AG04450 (cell line): ENCODE measurements at regions not wholly inside any gene's neighbourhood (a gene's known extent, or its start where the extent isn't known, plus 50 kb on each side); places are given as distances from the start of the nearest gene placed in this dataset.

Experiments
- CTCF ChIA-PET: fragments of 300-600, 350-600 bp; formaldehyde crosslinking; extraction: SDS; loops from one replicate; lab custom pipeline; 2022; ENCODE audit warnings: antibody characterized with exemption, inconsistent platforms; lab: Charles Lee
- POLR2A ChIA-PET: fragments of 350-600 bp; formaldehyde crosslinking; extraction: SDS; loops from one replicate; lab custom pipeline; 2021; ENCODE audit warnings: antibody characterized with exemption, inconsistent platforms; lab: Yijun Ruan, JAX
- DNase-seq: peaks from one replicate; pipeline ENCODE4 v3.0.0-alpha.2; 2011; ENCODE audit warnings: low read depth, low spot score
- H3K27ac ChIP-seq: one replicate; pipeline ENCODE4 v1.5.1; 2012; ENCODE audit warnings: low read depth, low read length, control low read depth
- H3K27me3 ChIP-seq: one replicate; pipeline ENCODE4 v1.6.0; 2012; ENCODE audit warnings: low read length; ENCODE audit not compliant: control insufficient read depth, insufficient read depth
- H3K4me3 ChIP-seq: 2 replicates; pipeline ENCODE4 v1.5.1; 2011; ENCODE audit warnings: mild to moderate bottlenecking, low read depth, low read length, control low read depth
- H3K9me3 ChIP-seq: 2 replicates; pipeline ENCODE4 v1.5.1; 2012; ENCODE audit warnings: low read length; ENCODE audit not compliant: control insufficient read depth, insufficient read depth
- CTCF ChIP-seq: IDR thresholded peaks from 2 replicates; pipeline ENCODE4 v1.5.1; 2011; ENCODE audit warnings: low read depth, low read length, control low read depth, inconsistent platforms

- TF ChIP-seq CTCF, result no peak
- no peak for DNase-seq
- ChIA-PET CTCF (no interaction called here), POLR2A (no interaction called here)
- Histone ChIP-seq H3K27ac (no peak overlapping the region), H3K9me3 (no peaks in the 10 kb centered on the region), H3K4me3 (no peak overlapping the region), H3K27me3 (no peaks in the 10 kb centered on the region)
These were observed 168.4 kb downstream of the RASEF start for GRCh38 chr9:82894548-82894947.

- Histone ChIP-seq H3K4me3 (no peak overlapping the region), H3K9me3 (no peaks in the 10 kb centered on the region), H3K27me3 (no peaks in the 10 kb centered on the region), H3K27ac (no peak overlapping the region)
- ChIA-PET CTCF (interaction anchor here (0.5 kb wide), 1 partner anchor 39 kb away, joined by 3 read pairs; no protein-coding TSS in a partner anchor), POLR2A (no interaction called here)
- TF ChIP-seq CTCF, result no peak
- no peak for DNase-seq
These were observed 167.8 kb downstream of the RASEF start for GRCh38 chr9:82894961-82895821.

DNA sequence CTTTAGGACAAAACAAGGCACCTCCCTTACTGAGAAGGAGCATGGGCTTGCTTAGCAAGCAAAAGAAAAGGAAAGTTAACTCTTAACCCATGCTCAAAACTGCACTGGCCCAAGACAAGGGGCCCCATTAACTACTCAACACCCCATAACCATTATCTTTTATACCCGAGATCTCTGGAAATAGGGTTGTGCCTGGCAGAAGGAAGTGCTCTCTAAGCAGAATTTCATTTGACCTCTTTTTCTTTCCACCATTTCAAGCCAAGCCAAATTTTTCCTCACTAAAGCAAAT lies 167.2 kb downstream of the RASEF start:
- CTCF ChIA-PET, result interaction anchor here (0.5 kb wide), 1 partner anchor 40 kb away, joined by 3 read pairs; no protein-coding TSS in a partner anchor
- POLR2A ChIA-PET, result no interaction called here
- no peaks in the 10 kb centered on the region for H3K27me3 ChIP-seq
- H3K27ac ChIP-seq, result no peak overlapping the region
- TF ChIP-seq CTCF, result no peak
- H3K9me3 ChIP-seq, result no peaks in the 10 kb centered on the region
- DNase-seq, result no peak
- no peak overlapping the region for H3K4me3 ChIP-seq

DNA sequence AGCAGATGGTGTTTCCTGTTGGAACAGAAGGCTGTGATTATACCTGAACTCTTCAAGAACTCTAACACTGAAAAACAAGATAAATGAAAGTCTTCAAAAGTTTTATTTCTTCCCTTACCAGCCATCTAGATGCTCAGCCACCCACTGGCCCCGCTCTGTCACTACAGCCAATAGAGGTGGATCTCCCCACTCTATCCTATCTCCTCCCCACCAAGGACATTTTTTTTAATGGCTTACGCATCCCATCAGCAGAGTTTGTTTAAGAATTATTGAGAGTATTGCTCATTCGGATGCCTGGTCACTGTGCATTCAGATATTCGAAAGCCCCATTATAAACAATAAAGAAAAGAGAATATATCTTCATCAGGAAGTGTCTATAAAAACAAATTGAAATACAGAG lies 159.4 kb downstream of the RASEF start:
- H3K4me3 ChIP-seq, result no peak overlapping the region
- peaks cover 4% of the 10 kb centered on the region for H3K27me3 ChIP-seq
- H3K27ac ChIP-seq, result no peak overlapping the region
- CTCF ChIA-PET, result no interaction called here
- TF ChIP-seq CTCF, result peak; percentile 24; the same call in 1 of the 2 replicates
- POLR2A ChIA-PET, result no interaction called here
- no peaks in the 10 kb centered on the region for H3K9me3 ChIP-seq
- no peak for DNase-seq

DNA sequence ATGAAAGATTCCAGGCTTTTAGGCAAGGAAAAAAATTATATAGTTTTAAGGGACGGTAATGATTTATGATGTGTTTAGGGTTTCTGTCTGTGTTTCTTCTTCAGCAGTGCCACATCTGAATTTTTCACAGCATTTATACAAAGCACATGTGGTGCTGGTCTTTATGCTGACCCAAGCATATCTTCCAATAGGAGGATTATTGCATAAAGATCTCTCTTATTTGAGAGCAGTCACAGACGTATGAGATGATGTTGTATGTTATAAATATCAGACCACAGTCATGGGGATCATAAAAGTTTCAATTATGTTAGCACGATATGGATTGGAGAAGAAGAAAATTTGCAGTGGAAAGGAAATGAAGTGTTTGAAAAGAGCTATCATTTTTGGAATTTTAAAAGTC lies 150.9 kb downstream of the RASEF start:
- CTCF ChIA-PET, result no interaction called here
- Histone ChIP-seq H3K4me3 (no peak overlapping the region), H3K9me3 (peaks cover 9% of the 10 kb centered on the region; the same call in 1 of the 2 replicates), H3K27me3 (no peaks in the 10 kb centered on the region), H3K27ac (no peak overlapping the region)
- TF ChIP-seq CTCF, result no peak
- POLR2A ChIA-PET, result no interaction called here
- no peak for DNase-seq
